ENCODE measurements at regions not wholly inside any gene's neighbourhood (a gene's known extent, or its start where the extent isn't known, plus 50 kb on each side); places are given as distances from the start of the nearest gene placed in this dataset.
A peak's percentile ranks its signal among the peaks of the same experiment; 100 is the strongest.

GRCh38 chr17:55605705-55606487 is 94.6 kb upstream of the SMIM36 start:
- DNase-seq (ENCODE audit: low spot score in 2 of 2): no peak
- WGBS, 2 donors: 79 to 85% methylated on average over 4 of the region's 4 CpGs
- TF ChIP-seq CTCF (IDR thresholded peaks at IDR 0.05): no peak
- TF ChIP-seq POLR2A (IDR thresholded peaks at IDR 0.05): no peak
- no peak overlapping the region for H3K4me3 ChIP-seq (ENCODE audit: low read depth, poor library complexity, severe bottlenecking)
- intact Hi-C loops (cut with DNase I; ENCODE audit: low total_unique reads): no loop called here

- H3K4me3 ChIP-seq (ENCODE audit: low read depth, poor library complexity, severe bottlenecking): no peak overlapping the region
- DNase-seq (ENCODE audit: low spot score in 2 of 2): no peak
- intact Hi-C loops (cut with DNase I; ENCODE audit: low total_unique reads): no loop called here
- TF ChIP-seq POLR2A (IDR thresholded peaks at IDR 0.05) (no peak), CTCF (IDR thresholded peaks at IDR 0.05) (no peak)
These were observed 90.7 kb upstream of the SMIM36 start for GRCh38 chr17:55601874-55602364.

- 91 to 98% methylated on average over 1 of the region's 1 CpG for WGBS, 2 donors
These were observed 87.2 kb upstream of the SMIM36 start for GRCh38 chr17:55598495-55598894.

GRCh38 chr17:55588446-55589242 is 77.4 kb upstream of the SMIM36 start:
- intact Hi-C loops (cut with DNase I; ENCODE audit: low total_unique reads): no loop called here
- no peak for DNase-seq (ENCODE audit: low spot score in 2 of 2)

More at GRCh38 chr17:55598495-55598894, 87.2 kb upstream of the SMIM36 start:
- DNase-seq (ENCODE audit: low spot score in 2 of 2): no peak
- H3K4me3 ChIP-seq (ENCODE audit: low read depth, poor library complexity, severe bottlenecking): no peak overlapping the region
- intact Hi-C loops (cut with DNase I; ENCODE audit: low total_unique reads): no loop called here
- TF ChIP-seq POLR2A (IDR thresholded peaks at IDR 0.05) (no peak), CTCF (IDR thresholded peaks at IDR 0.05) (no peak)

GRCh38 chr17:55587608-55588139 is 76.4 kb upstream of the SMIM36 start:
- DNase-seq (ENCODE audit: low spot score in 2 of 2): peak in 1 of 2 donors; percentile 52
- 50 to 64% methylated on average over 9 of the region's 9 CpGs for WGBS, 2 donors
- TF ChIP-seq CTCF (IDR thresholded peaks at IDR 0.05) (no peak), POLR2A (IDR thresholded peaks at IDR 0.05) (no peak)
- H3K4me3 ChIP-seq (ENCODE audit: low read depth, poor library complexity, severe bottlenecking): no peak overlapping the region
- intact Hi-C loops (cut with DNase I; ENCODE audit: low total_unique reads): no loop called here

More at GRCh38 chr17:55588446-55589242, 77.4 kb upstream of the SMIM36 start:
- no peak for TF ChIP-seq POLR2A (IDR thresholded peaks at IDR 0.05)
- TF ChIP-seq CTCF (IDR thresholded peaks at IDR 0.05): no peak
- no peak overlapping the region for H3K4me3 ChIP-seq (ENCODE audit: low read depth, poor library complexity, severe bottlenecking)
- 37 to 56% methylated on average over 4 of the region's 4 CpGs for WGBS, 2 donors

Data from lower leg skin (tissue), 4 donors.